Sciatic nerve (tissue), 2 donors: ENCODE measurements at regions not wholly inside any gene's neighbourhood (a gene's known extent, or its start where the extent isn't known, plus 50 kb on each side); places are given as distances from the start of the nearest gene placed in this dataset.
"Not testable (repeated sequence)": the region's sequence is repeated elsewhere in the genome, so short reads cannot be mapped to it uniquely, and the experiment has no call there.

Experiments used
- ATAC-seq: fragments of 200-7000 bp; cut with Tn5 transposase; one replicate; pipeline ENCODE4 v1.9.1; 2020; ENCODE audit warnings: mild to moderate bottlenecking, moderate library complexity
- DNase-seq: peaks from one replicate; pipeline ENCODE4 v3.0.0-alpha.2; 2020; ENCODE audit warnings: low spot score
- intact Hi-C: fragments of 100-400 bp; cut with DNase I; formaldehyde crosslinking; loops from one replicate; pipeline ENCODE4 v1.14.2; 2022
- donor health status: DM: no; HTN: no; CAD: no.
- donor health status: DM: no; HTN: no; CAD: no.

GRCh38 chr9:78172610-78173009, 63.3 kb upstream of the CEP78 start:
- intact Hi-C loops, DNase-seq, ATAC-seq: not testable (repeated sequence)

DNA sequence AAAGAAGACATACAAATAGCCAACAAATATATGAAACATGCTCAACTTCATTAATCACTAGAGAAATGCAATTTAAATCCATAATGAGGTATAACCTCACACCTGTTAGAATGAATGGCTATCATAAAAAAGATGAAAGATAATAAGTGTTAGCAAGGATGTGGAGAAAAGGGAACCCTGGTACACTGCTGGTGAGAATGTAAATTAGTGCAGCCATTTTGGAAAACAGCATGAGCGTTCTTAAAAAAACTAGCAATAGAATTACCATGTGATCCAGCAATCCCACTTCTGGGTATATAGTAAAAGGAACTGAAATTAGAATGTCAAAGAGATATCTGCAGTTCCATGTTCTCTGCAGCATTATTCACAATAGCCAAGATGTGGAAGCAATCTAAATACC, 64.2 kb upstream of the CEP78 start:
- ATAC-seq (no peak), DNase-seq (no peak)
- intact Hi-C loops = no loop called here

- ATAC-seq = no peak
- intact Hi-C loops = no loop called here
- DNase-seq = no peak
These were observed 66.8 kb upstream of the CEP78 start for GRCh38 chr9:78169125-78169524.

GRCh38 chr9:78167356-78167755, 68.5 kb upstream of the CEP78 start:
- no peak for DNase-seq
- ATAC-seq = no peak
- intact Hi-C loops = no loop called here

GRCh38 chr9:78163834-78164233, 72.0 kb upstream of the CEP78 start:
- no peak for DNase-seq
- ATAC-seq = no peak
- intact Hi-C loops = no loop called here

- ATAC-seq (no peak), DNase-seq (no peak)
- intact Hi-C loops = no loop called here
These were observed 77.6 kb upstream of the CEP78 start for GRCh38 chr9:78158286-78158685.

DNA sequence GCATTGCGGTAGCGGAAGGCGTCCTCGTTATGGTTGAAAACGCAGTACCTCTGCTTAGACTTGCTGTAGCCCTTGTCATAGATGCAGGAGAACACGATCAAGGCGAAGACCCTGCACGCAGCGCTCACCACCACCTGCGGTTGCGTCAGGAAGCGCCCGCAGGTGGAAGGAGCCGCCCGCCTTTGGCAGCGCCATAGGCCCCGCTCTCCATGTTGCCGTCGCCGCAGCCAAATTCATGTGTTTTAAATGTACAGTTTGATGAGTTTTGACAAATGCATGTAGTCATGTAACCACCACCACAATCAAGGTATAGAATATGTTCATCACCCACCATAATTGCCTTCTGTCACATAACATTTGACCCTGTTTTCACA, 84.9 kb upstream of the CEP78 start:
- intact Hi-C loops = no loop called here

DNA sequence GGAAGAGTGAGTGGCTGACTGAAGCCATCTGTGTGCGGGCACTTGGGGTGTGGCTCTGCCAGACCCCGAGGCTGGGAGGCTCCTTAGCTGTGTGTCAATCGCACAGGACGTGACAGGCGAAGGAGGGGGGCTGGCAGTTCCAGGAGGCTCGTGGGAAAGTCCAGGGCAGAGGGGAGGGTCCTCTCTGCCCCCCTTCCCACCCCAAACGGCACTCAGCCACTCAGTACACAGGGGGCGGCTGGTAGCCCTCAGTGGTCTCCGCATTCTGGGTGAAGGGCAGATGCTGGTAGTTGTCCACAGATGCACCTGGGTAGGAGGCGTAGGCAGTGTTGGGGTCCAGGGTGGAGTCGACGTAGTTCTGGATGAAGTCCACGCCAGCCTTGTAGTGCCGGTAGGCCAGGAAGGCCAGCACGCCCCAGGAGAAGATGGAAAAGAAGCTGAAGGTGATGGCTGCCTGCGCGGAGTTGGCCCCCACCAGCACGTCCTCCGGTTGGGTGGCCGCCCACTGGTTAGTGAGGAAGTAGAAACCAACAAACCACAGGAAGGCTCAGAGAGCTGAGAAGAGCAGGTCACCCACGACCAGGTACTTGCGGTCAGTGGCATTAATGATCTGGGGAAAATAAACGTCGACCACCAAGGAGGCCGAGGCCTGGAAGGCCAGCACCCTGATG, 85.4 kb upstream of the CEP78 start:
- no peak for DNase-seq
- no peak for ATAC-seq
- intact Hi-C loops = no loop called here

More for the DNA sequence above, 84.9 kb upstream of the CEP78 start:
- DNase-seq = no peak
- no peak for ATAC-seq

GRCh38 chr9:78149702-78150291, 86.1 kb upstream of the CEP78 start:
- ATAC-seq (no peak), DNase-seq (no peak)
- intact Hi-C loops = no loop called here

GRCh38 chr9:78146241-78146640, 89.6 kb upstream of the CEP78 start:
- DNase-seq (no peak), ATAC-seq (no peak)
- intact Hi-C loops = no loop called here

DNA sequence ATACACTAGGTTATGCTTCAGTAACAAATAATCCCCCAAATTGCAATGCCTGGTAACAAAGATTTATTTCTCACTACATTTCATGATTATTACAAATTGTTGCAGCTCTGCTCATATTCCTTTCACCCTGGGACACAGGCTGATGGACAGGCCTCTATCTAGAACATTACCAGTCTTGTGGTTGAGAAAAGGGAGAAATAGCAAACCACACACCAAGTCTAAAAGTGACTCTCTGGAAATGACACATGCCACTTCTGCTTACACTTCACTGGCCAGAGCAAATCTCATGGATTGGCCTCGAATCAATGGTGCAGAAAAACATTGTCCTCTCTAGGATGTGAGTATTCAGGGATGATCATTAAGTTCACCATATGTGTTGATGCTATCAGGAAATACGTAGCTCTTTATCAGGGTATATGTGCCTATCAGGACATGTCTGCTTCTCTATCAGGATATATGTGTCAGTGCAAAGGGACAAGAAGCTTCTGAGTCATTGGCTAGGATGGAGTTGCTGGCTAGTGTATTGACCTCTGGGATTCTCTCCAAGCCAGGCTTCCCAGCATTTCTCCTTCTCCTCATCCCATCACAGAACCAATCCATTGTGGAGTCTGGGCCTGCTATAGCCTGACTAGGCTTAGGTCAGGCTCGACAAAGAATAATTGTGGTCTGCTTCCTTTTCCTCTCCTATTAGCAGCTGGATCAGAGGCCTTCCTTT, 91.1 kb upstream of the CEP78 start:
- intact Hi-C loops = no loop called here
- ATAC-seq = no peak
- DNase-seq = no peak

DNA sequence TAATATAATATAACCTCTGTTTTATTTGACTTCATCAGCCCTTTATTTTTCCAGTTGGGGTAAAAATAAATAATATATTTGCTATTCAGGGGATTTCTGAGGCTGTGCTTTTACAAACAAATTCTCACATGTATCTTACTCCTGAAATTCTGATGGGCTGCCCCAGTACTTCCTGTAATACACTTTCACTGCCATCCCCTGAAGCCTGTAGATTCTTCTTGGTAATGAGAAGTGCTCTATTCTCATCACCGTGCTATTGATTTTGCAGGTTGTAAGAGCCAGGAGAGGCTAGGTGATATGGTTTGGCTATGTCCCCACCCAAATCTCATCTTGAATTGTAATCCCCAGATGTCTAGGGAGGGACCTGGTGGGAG, 91.9 kb upstream of the CEP78 start:
- intact Hi-C loops = no loop called here
- DNase-seq = no peak
- ATAC-seq = no peak

DNA sequence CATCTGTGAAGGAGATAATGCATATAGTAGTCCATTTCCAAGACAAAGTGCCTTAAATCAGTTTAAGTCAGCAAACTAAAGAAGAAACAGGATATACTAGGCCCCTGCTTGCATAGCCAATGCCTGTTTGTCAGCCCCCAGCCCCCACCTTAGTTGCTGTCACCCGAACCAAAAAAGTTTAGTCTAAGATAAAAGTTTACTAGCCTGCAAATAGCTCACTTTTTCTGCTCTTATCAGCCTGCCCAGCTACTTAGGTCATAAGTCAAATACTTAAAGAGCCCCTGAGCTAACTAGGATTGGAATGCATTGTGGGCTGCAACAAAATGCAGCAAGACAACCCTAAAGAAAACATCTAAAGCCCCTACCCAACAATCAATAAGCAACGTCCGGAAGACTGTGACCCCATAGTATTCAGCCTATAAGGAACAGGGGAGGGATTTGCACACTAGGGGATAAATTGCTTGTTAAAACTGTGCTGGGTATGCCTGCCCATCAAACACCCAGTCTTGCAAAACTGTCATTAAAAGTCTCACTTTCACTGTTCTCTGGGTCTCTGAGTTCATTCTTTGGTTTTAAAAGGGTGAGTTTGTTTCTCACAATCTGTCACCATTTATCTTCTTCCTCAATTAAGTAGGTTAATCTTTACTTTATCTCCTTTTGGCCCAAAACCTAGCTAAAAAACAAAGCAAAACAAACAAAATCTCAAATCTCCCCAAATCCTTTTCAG, 92.4 kb upstream of the CEP78 start:
- intact Hi-C loops = no loop called here
- ATAC-seq (no peak), DNase-seq (no peak)

DNA sequence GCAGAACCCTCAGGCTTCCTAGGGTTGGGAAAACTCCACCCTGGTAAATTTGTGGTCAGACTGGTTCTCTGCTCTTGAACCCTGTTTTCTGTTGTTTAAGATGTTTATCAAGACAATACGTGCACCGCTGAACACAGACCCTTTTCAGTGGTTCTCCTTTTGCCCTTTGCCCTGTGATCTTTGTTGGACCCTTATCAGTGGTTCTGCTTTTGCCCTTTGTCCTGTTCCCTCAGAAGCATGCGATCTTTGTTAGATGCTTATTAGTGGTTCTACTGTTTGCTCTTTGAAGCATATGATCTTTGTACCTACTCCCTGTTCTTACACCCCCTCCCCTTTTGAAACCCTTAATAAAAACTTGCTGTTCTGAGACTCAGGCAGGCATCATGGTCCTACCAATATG, 93.6 kb upstream of the CEP78 start:
- DNase-seq, ATAC-seq, intact Hi-C loops: not testable (repeated sequence)

DNA sequence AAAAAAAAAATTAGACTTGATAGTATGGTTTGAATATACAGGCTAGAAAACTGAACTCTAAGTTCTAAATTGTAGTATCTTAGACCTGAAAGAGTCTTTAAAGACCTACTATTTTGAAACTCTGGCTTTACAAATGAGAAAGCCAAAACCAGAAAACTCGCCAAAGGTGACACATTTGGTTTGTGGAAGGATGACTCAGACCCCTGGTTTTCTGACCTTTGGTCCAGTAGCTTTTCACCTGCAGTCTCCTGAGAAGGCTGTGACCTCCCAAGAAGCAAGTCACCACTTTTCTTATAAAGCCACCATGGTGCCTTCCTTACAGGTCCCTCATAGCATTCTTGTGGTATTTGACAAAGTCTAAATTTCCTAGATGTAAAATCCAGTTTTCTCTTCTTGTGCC, 102.1 kb upstream of the CEP78 start:
- no peak for DNase-seq
- intact Hi-C loops = no loop called here
- ATAC-seq = no peak

DNA sequence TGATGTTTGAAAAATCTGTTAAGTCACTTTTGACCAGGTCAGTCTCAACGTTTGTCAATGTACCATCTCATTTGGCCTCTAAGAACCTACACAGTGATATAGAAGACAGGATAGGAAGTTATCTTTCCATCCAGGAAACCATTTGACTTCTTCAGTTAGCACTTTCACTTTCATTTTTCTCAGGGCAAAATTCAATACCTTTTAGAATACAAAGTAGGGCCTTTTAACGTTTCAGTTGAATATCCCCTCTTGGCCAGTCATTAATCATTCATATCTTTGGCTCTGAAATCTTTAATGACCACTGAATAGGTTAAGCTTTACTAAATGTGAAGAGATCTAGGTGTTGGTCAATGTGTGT, 101.1 kb upstream of the GNAQ start:
- intact Hi-C loops = no loop called here
- DNase-seq (no peak), ATAC-seq (no peak)

- no peak for DNase-seq
- intact Hi-C loops = no loop called here
- ATAC-seq = no peak
These were observed 100.5 kb upstream of the GNAQ start for GRCh38 chr9:78131969-78132700.

GRCh38 chr9:78130853-78131252, 99.2 kb upstream of the GNAQ start:
- DNase-seq (no peak), ATAC-seq (no peak)
- intact Hi-C loops = no loop called here

- DNase-seq (no peak), ATAC-seq (peak; percentile 90)
- intact Hi-C loops = no loop called here
These were observed 98.4 kb upstream of the GNAQ start for GRCh38 chr9:78130004-78130403.
